NCI-H1092 treated with DMSO at 0.1 percent for 48 hours (cell line): ENCODE measurements at regions not wholly inside any gene's neighbourhood (a gene's known extent, or its start where the extent isn't known, plus 50 kb on each side); places are given as distances from the start of the nearest gene placed in this dataset.

Experiments
- DNase-seq: peaks from one replicate; lab custom pipeline; 2025; lab: John Stamatoyannopoulos, UW

- no peak for DNase-seq
These were observed 587.4 kb upstream of the MDFIC2 start for GRCh38 chr3:70899816-70900215.

GRCh38 chr3:70890020-70890394 is 577.6 kb upstream of the MDFIC2 start:
- DNase-seq, result no peak

GRCh38 chr3:70889162-70890019 is 577.0 kb upstream of the MDFIC2 start:
- no peak for DNase-seq

GRCh38 chr3:70885636-70886035 is 573.2 kb upstream of the MDFIC2 start:
- no peak for DNase-seq

GRCh38 chr3:70882104-70882503 is 569.7 kb upstream of the MDFIC2 start:
- DNase-seq, result no peak

GRCh38 chr3:70880421-70880820 is 568.0 kb upstream of the MDFIC2 start:
- no peak for DNase-seq

- DNase-seq, result no peak
These were observed 563.7 kb upstream of the MDFIC2 start for GRCh38 chr3:70876154-70876553.

- DNase-seq, result no peak
These were observed 561.8 kb upstream of the MDFIC2 start for GRCh38 chr3:70874196-70874595.

GRCh38 chr3:70873686-70874085 is 561.2 kb upstream of the MDFIC2 start:
- no peak for DNase-seq

GRCh38 chr3:70871909-70872656 is 559.6 kb upstream of the MDFIC2 start:
- DNase-seq, result no peak

- no peak for DNase-seq
These were observed 558.1 kb upstream of the MDFIC2 start for GRCh38 chr3:70870576-70870975.

- no peak for DNase-seq
These were observed 556.1 kb upstream of the MDFIC2 start for GRCh38 chr3:70868561-70868960.

GRCh38 chr3:70863049-70863448 is 550.6 kb upstream of the MDFIC2 start:
- DNase-seq, result no peak

- no peak for DNase-seq
These were observed 549.4 kb upstream of the MDFIC2 start for GRCh38 chr3:70861855-70862254.

GRCh38 chr3:70861234-70861633 is 548.8 kb upstream of the MDFIC2 start:
- no peak for DNase-seq

GRCh38 chr3:70857916-70858315 is 545.5 kb upstream of the MDFIC2 start:
- DNase-seq, result no peak

- no peak for DNase-seq
These were observed 544.1 kb upstream of the MDFIC2 start for GRCh38 chr3:70856414-70857162.

- DNase-seq, result no peak
These were observed 542.7 kb upstream of the MDFIC2 start for GRCh38 chr3:70855149-70855548.

- no peak for DNase-seq
These were observed 541.7 kb upstream of the MDFIC2 start for GRCh38 chr3:70854108-70854507.

GRCh38 chr3:70853161-70853944 is 540.9 kb upstream of the MDFIC2 start:
- no peak for DNase-seq

- DNase-seq, result no peak
These were observed 537.7 kb upstream of the MDFIC2 start for GRCh38 chr3:70849911-70850699.
